Heart right ventricle (tissue), 16 donors: ENCODE measurements at regions not wholly inside any gene's neighbourhood (a gene's known extent, or its start where the extent isn't known, plus 50 kb on each side); places are given as distances from the start of the nearest gene placed in this dataset.

Source experiments
- ATAC-seq, 8 donors: fragments of 200-7000 bp; cut with Tn5 transposase; one replicate each; pipeline ENCODE4 v1.9.1; 2020; ENCODE audit warnings: mild to moderate bottlenecking in 8 of 8, moderate library complexity in 8 of 8, moderate number of reproducible peaks in 1 of 8
- DNase-seq, 2 donors: peaks; one replicate each; pipeline ENCODE4 v3.0.0-alpha.2; 2020
- H3K27ac ChIP-seq, 10 donors: fragments of 200-600 bp; sonication (generic) in 2 of 10; one replicate each; pipeline versions ENCODE4 v1.5.0 to v1.8.0; 2020 to 2022; ENCODE audit warnings: mild to moderate bottlenecking in 3 of 10
- H3K27me3 ChIP-seq, 7 donors: fragments of 200-600 bp; one replicate each; pipeline ENCODE4 v1.8.0; 2021 to 2022; ENCODE audit warnings: mild to moderate bottlenecking in 2 of 7
- H3K36me3 ChIP-seq, 9 donors: fragments of 200-600 bp; sonication (generic) in 1 of 9; one replicate each; pipeline versions ENCODE4 v1.5.0 to v1.8.0; 2020 to 2022; ENCODE audit warnings: mild to moderate bottlenecking in 2 of 9
- H3K4me1 ChIP-seq, 9 donors: fragments of 200-600 bp; sonication (generic) in 1 of 9; one replicate each; pipeline versions ENCODE4 v1.5.0 to v1.8.0; 2020 to 2022; ENCODE audit warnings: mild to moderate bottlenecking in 4 of 9
- H3K4me3 ChIP-seq, 10 donors: fragments of 200-600 bp; sonication (generic) in 2 of 10; one replicate each; pipeline versions ENCODE4 v1.5.0 to v1.8.0; 2020 to 2022; ENCODE audit warnings: mild to moderate bottlenecking in 7 of 10, moderate library complexity in 2 of 10
- H3K9me3 ChIP-seq, 11 donors: fragments of 200-600 bp in 10 of 11; sonication (generic) in 2 of 11; one replicate each; pipeline versions ENCODE4 v1.5.0 to v1.8.0; 2013 to 2022; ENCODE audit warnings: mild to moderate bottlenecking in 2 of 11, control low read depth in 1 of 11, moderate library complexity in 1 of 11
- WGBS, 2 donors: extraction: QIAGEN DNeasy Blood & Tissue Kit; methylation state at CpG; one replicate each; pipeline ENCODE4 v1.1.7; 2013; ENCODE audit warnings: inconsistent platforms in 1 of 2; 5-methylcytosine and 5-hydroxymethylcytosine counted together
- intact Hi-C, 10 donors: fragments of 100-400 bp; cut with DNase I; formaldehyde crosslinking; loops; one replicate each; pipeline versions ENCODE4 v1.11.1 to v1.14.2; 2022
- TF ChIP-seq, protein P1 (sequence below), 9 donors: fragments of 200-600 bp; sonication (generic) in 2 of 9; IDR thresholded peaks; one replicate each; pipeline versions ENCODE4 v1.5.0 to v1.8.0; 2021 to 2022; ENCODE audit warnings: antibody characterized with exemption in 9 of 9, mild to moderate bottlenecking in 5 of 9, moderate library complexity in 1 of 9
- donor health status: Arrhythmogenic right ventricular cardiomyopathy.
- donor health status: ischemic (EF 13 %, LVEDD 7.1; RV severe dilation, severe dysfunction).
- donor health status: healthy with polysubstance abuse.
- donor health status: DM: no; HTN: yes; CAD: no.
- donor health status: DM: no; HTN: no; CAD: no.
- donor health status: ischemic (EF 25% LVEDD 6.9; RV normal size, moderate dysfunction).
- donor health status: ischemic (EF 25% LVEDD 5.7; RV mildly dilated, moderate dysfunction).
- donor health status: healthy.
- donor health status: DM: yes; HTN: yes; CAD: no.
- donor health status: Ischemic cardiomyopathy.
- donor health status: ischemic (EF 35%, LVEDD 5.7; RV mildly dilated, moderate dysfunction).
- donor health status: nonischemic (EF 11% LVEDD 7.7; RV severe dilation, severe dysfunction).
- donor health status: DM: yes; HTN: yes; CAD: no.
- donor health status: PGD.
- donor health status: ischemic (EF 29% LVEDD 5.4; RV normal size, mild dysfunction).
- donor health status: nonischemic (EF 23%, LVEDD 6.1; RV moderate dilation, normal function).

DNA sequence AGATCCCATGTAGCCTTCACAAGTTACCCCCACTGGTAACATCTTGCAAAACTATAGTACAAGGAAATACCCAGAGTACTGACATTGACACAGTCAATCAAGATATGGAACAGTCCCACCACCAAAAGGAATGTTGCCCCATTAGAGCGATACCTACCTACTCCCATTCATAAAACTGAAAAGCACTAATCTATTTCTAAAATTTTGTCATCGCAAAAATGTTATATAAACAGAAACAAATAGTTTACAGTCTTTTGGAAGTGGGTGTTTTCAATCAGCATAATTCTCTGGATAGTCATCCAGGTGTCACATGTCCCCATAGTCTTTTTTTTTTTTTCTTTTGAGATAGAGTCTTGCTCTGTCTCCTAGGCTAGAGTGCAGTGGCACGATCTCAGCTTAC, 156.9 kb upstream of the AGTR1 start:
- no peak for ATAC-seq
- TF ChIP-seq, protein P1, sequence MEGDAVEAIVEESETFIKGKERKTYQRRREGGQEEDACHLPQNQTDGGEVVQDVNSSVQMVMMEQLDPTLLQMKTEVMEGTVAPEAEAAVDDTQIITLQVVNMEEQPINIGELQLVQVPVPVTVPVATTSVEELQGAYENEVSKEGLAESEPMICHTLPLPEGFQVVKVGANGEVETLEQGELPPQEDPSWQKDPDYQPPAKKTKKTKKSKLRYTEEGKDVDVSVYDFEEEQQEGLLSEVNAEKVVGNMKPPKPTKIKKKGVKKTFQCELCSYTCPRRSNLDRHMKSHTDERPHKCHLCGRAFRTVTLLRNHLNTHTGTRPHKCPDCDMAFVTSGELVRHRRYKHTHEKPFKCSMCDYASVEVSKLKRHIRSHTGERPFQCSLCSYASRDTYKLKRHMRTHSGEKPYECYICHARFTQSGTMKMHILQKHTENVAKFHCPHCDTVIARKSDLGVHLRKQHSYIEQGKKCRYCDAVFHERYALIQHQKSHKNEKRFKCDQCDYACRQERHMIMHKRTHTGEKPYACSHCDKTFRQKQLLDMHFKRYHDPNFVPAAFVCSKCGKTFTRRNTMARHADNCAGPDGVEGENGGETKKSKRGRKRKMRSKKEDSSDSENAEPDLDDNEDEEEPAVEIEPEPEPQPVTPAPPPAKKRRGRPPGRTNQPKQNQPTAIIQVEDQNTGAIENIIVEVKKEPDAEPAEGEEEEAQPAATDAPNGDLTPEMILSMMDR (IDR thresholded peaks at IDR 0.05) = no peak
- intact Hi-C loops = no loop called here
- 86% methylated on average over 3 of the region's 3 CpGs for WGBS, 2 donors
- no peaks in the 10 kb centered on the region for H3K27me3 ChIP-seq
- no peak overlapping the region for H3K4me3 ChIP-seq
- no peaks in the 10 kb centered on the region for H3K36me3 ChIP-seq
- H3K9me3 ChIP-seq = no peaks in the 10 kb centered on the region
- no peak overlapping the region for H3K27ac ChIP-seq
- no peaks in the 10 kb centered on the region for H3K4me1 ChIP-seq
- no peak for DNase-seq

DNA sequence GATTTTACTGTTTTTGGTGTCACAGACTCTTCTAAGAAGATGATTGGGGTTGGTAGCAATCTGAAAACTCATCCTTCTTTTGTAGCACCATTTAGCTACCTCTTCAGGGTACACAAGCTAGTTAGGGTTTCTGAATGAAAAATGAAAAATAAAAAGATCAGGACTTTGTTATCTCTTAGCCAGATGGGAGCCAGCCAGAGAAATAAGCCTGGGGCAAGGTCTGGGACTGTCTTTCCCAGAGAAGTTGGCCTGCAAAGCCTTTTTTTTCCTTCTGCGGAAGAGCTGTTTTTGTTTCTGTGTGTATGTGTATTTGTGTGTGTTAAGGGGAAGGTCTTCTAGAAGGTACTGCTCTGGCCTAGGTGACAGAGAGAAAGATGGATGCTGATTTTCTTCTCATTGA, 150.7 kb upstream of the AGTR1 start:
- intact Hi-C loops = no loop called here
- Histone ChIP-seq H3K36me3 (no peaks in the 10 kb centered on the region), H3K4me1 (no peaks in the 10 kb centered on the region), H3K9me3 (peaks cover 0 to 12% (median 0%) of the 10 kb centered on the region in 11 donors), H3K4me3 (no peak overlapping the region), H3K27ac (no peak overlapping the region), H3K27me3 (no peaks in the 10 kb centered on the region)
- WGBS, 2 donors = 78% methylated on average over 1 of the region's 1 CpG
- DNase-seq (no peak), ATAC-seq (no peak)
- TF ChIP-seq, protein P1 (IDR thresholded peaks at IDR 0.05) = no peak

DNA sequence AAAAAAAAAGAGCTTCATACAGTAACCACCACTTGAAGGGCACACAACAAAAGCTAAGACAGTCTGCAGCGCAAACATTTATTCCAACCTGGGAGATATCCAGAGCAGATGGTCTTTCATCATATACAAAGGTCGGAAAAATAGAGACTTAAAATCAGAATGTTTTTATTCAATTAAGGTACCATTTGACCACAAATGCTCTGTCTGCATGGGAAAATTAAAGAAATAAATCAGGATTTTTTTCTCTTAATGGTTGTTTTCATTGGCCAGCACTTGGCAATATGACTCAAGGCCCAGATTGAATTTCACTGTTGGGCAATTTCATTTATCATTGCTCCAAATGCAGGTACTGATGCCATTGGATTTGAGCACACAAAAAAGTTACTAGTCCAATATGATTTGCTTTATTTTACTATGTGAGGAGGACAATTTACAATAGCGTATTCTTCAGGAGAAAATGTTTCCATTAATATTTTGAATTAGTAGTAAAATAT, 145.9 kb upstream of the AGTR1 start:
- no peak overlapping the region for H3K27ac ChIP-seq
- no peaks in the 10 kb centered on the region for H3K4me1 ChIP-seq
- 90 to 94% methylated on average over 3 of the region's 3 CpGs for WGBS, 2 donors
- peaks cover 0 to 12% (median 0%) of the 10 kb centered on the region in 11 donors for H3K9me3 ChIP-seq
- no peaks in the 10 kb centered on the region for H3K36me3 ChIP-seq
- ATAC-seq (no peak), DNase-seq (no peak)
- no peaks in the 10 kb centered on the region for H3K27me3 ChIP-seq
- no peak overlapping the region for H3K4me3 ChIP-seq
- TF ChIP-seq, protein P1 (IDR thresholded peaks at IDR 0.05) = no peak
- intact Hi-C loops = no loop called here

DNA sequence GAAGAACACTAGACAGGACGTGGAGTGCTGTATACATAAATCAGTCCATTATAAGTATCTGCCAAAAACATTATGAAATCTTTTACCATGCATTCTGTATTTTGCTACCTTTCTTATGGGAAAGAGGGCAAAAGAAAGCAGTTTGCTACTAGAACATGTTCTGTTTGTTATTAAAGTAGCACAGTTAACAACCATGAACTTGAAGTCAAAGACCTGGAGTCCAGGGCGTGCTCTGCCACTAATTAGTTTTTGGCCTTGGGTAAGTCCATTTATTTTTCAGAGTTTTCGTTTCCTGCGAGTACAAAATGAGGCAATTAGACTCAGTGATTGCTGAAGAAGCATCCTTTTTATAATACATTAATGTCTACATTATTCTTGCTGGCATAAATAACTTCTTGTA, 143.3 kb upstream of the AGTR1 start:
- Histone ChIP-seq H3K27ac (no peak overlapping the region), H3K27me3 (no peaks in the 10 kb centered on the region), H3K4me1 (no peaks in the 10 kb centered on the region), H3K36me3 (no peaks in the 10 kb centered on the region), H3K4me3 (no peak overlapping the region), H3K9me3 (peaks cover 0 to 37% (median 0%) of the 10 kb centered on the region in 11 donors)
- intact Hi-C loops = no loop called here
- ATAC-seq = no peak
- no peak for DNase-seq
- TF ChIP-seq, protein P1 (IDR thresholded peaks at IDR 0.05) = no peak
- 63 to 72% methylated on average over 4 of the region's 4 CpGs for WGBS, 2 donors
